ENCODE measurements at regions not wholly inside any gene's neighbourhood (a gene's known extent, or its start where the extent isn't known, plus 50 kb on each side); places are given as distances from the start of the nearest gene placed in this dataset.

DNA sequence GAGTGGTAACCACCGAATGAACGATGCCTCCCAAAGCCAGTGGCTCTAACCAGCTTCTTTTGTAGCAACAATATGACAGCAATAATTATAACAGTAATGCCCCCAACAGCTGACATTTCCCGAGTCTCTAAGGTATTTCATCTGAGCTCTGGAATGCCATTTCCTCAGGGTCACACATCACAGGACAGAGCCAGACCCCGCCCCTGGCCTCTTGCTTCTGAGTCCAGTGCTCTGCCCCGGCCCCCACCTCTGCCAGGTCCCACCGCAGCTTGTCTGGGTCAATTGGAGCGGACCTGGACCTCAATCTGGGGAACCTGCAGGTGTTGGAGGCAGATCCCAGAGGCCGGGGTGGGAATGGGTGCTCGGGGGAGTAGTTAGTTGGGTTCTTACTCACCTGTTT is 63.8 kb downstream of the IGLL1 start:
- Histone ChIP-seq H3K4ac (replicated peaks; ENCODE audit: insufficient read length, low read depth, low read length) (no peak overlapping the region), H3K4me1 (replicated peaks in 1 of 4; ENCODE audit: control insufficient read depth in 3 of 4, insufficient read depth in 4 of 4, low read length in 3 of 4) (peaks cover 0 to 7% (median 4%) of the 10 kb centered on the region in 4 experiments; a peak in 5 of 7 replicates), H2BK5ac (ENCODE audit: low read depth, low read length) (no peak overlapping the region), H4K91ac (replicated peaks; ENCODE audit: insufficient read length, low read length) (no peak overlapping the region), H2BK12ac (ENCODE audit: low read depth, low read length) (no peak overlapping the region), H2BK20ac (ENCODE audit: low read length) (no peak overlapping the region), H2BK120ac (replicated peaks; ENCODE audit: low read depth, low read length) (no peak overlapping the region), H3K18ac (ENCODE audit: extremely low read depth, low read length) (no peak overlapping the region), H2AK5ac (ENCODE audit: low read depth, low read length) (no peak overlapping the region), H2AFZ (ENCODE audit: low read length) (no peak overlapping the region), H3K23ac (ENCODE audit: insufficient read length) (no peak overlapping the region), H3K79me1 (ENCODE audit: low read depth, low read length) (no peaks in the 10 kb centered on the region), H3K9me3 (ENCODE audit: insufficient read depth in 2 of 2, low read depth in 1 of 2, low read length in 1 of 2) (no peaks in the 10 kb centered on the region), H4K5ac (ENCODE audit: insufficient read length, low read depth, low read length) (no peak overlapping the region), H3K27ac (ENCODE audit: low read depth, low read length) (no peak overlapping the region), H3K9ac (replicated peaks in 1 of 4; ENCODE audit: extremely low read depth in 1 of 4, low read depth in 3 of 4, low read length in 3 of 4) (no peak overlapping the region), H2BK15ac (ENCODE audit: low read length) (no peak overlapping the region), H4K8ac (ENCODE audit: extremely low read depth, insufficient read depth, low read length) (no peak overlapping the region), H3K4me2 (ENCODE audit: insufficient read depth in 1 of 2, low read depth in 2 of 2, low read length in 2 of 2) (no peak overlapping the region), H3K14ac (ENCODE audit: insufficient read length) (no peak overlapping the region), H3K36me3 (ENCODE audit: control insufficient read depth in 2 of 4, insufficient read depth in 4 of 4, low read length in 3 of 4) (no peaks in the 10 kb centered on the region), H3K4me3 (ENCODE audit: extremely low read depth in 1 of 4, insufficient read depth in 2 of 4, low read depth in 3 of 4, low read length in 4 of 4) (no peak overlapping the region), H3K27me3 (replicated peaks in 1 of 4; ENCODE audit: control insufficient read depth in 3 of 4, extremely low read depth in 1 of 4, insufficient read depth in 3 of 4, low read length in 3 of 4) (peaks cover 0 to 28% (median 17%) of the 10 kb centered on the region in 4 experiments; a peak in 6 of 7 replicates), H4K20me1 (replicated peaks in 1 of 2; ENCODE audit: control insufficient read depth in 1 of 2, insufficient read depth in 2 of 2, low read length in 2 of 2) (peaks cover 0 to 1% of the 10 kb centered on the region in 2 experiments), H3K56ac (replicated peaks; ENCODE audit: insufficient read length, low read depth, low read length) (no peak overlapping the region), H3K79me2 (ENCODE audit: control insufficient read depth in 1 of 2, insufficient read depth in 2 of 2, low read length in 2 of 2) (no peaks in the 10 kb centered on the region), H3K23me2 (ENCODE audit: low read depth, low read length) (peaks cover under 1% of the 10 kb centered on the region; the same call in 1 of the 2 replicates)
- no peak for FAIRE-seq
- CTCF ChIA-PET (ENCODE audit: partially characterized antibody) = interaction anchor here (1.2 kb wide), 1 partner anchor 130 kb away, joined by 3 read pairs; no protein-coding TSS in a partner anchor
- WGBS, 2 experiments (ENCODE audit: extremely low coverage in 1 of 2, insufficient coverage in 1 of 2, insufficient read length in 1 of 2, insufficient replicate concordance in 2 of 2, low coverage in 1 of 2, low lambda C conversion rate in 2 of 2, missing lambda C conversion rate in 1 of 2) = 92% methylated on average over 9 of the region's 9 CpGs; no CpG with 5 or more reads in 1 of the 2 experiments
- TF ChIP-seq RFX5 (IDR thresholded peaks at IDR 0.05; ENCODE audit: borderline replicate concordance, low read depth, low read length) = no peak
- no peak for TF ChIP-seq JUND (IDR thresholded peaks at IDR 0.05; ENCODE audit: low read length)
- no peak for TF ChIP-seq CEBPB (IDR thresholded peaks at IDR 0.05; ENCODE audit: low read depth, low read length)
- TF ChIP-seq BRCA1 (IDR thresholded peaks at IDR 0.05; ENCODE audit: low read depth, low read length) = no peak
- TF ChIP-seq NRF1 (IDR thresholded peaks at IDR 0.05; ENCODE audit: low read depth, low read length) = no peak
- TF ChIP-seq, protein P1, sequence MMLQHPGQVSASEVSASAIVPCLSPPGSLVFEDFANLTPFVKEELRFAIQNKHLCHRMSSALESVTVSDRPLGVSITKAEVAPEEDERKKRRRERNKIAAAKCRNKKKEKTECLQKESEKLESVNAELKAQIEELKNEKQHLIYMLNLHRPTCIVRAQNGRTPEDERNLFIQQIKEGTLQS (IDR thresholded peaks at IDR 0.05; ENCODE audit: insufficient read depth, low read depth, low read length) = no peak
- TF ChIP-seq KDM1A (IDR thresholded peaks at IDR 0.05; ENCODE audit: borderline replicate concordance, low read length) = no peak
- POLR2A ChIA-PET (ENCODE audit: partially characterized antibody) = interaction anchor here (0.6 kb wide), 1 partner anchor 131 kb away, joined by 3 read pairs; no protein-coding TSS in a partner anchor
- DNase-seq (ENCODE audit: low read depth in 1 of 2, low spot score in 2 of 2) = no peak

Data from H1 (cell line).